GM12874 (cell line): ENCODE measurements at regions not wholly inside any gene's neighbourhood (a gene's known extent, or its start where the extent isn't known, plus 50 kb on each side); places are given as distances from the start of the nearest gene placed in this dataset.

Experiments
- TF ChIP-seq, protein P1 (sequence below): IDR thresholded peaks from 2 replicates; pipeline ENCODE4 v1.5.1; 2011; ENCODE audit warnings: low read depth, mild to moderate bottlenecking, control low read depth, low read length, moderate library complexity; ENCODE audit not compliant: insufficient read depth

DNA sequence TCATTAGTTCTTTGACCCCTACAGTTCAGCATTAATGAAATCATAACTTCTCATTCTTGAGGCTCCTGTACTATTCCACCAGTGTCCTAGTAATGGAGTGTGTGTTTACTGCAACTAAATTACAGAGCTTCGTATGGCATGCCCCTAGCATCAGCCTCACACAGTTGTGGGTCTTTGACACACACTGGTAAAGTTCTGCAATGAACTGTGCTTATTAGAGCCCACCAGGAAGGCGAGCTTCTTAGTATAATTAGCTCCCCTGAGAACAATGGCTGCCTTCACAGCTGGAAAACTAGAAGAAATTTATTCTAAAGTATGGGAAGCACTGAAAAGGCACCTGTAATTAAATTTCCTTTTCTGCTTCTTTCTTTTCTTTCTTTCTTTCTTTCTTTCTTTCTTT lies 251.1 kb upstream of the RGS18 start:
- TF ChIP-seq, protein P1, sequence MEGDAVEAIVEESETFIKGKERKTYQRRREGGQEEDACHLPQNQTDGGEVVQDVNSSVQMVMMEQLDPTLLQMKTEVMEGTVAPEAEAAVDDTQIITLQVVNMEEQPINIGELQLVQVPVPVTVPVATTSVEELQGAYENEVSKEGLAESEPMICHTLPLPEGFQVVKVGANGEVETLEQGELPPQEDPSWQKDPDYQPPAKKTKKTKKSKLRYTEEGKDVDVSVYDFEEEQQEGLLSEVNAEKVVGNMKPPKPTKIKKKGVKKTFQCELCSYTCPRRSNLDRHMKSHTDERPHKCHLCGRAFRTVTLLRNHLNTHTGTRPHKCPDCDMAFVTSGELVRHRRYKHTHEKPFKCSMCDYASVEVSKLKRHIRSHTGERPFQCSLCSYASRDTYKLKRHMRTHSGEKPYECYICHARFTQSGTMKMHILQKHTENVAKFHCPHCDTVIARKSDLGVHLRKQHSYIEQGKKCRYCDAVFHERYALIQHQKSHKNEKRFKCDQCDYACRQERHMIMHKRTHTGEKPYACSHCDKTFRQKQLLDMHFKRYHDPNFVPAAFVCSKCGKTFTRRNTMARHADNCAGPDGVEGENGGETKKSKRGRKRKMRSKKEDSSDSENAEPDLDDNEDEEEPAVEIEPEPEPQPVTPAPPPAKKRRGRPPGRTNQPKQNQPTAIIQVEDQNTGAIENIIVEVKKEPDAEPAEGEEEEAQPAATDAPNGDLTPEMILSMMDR = no peak

DNA sequence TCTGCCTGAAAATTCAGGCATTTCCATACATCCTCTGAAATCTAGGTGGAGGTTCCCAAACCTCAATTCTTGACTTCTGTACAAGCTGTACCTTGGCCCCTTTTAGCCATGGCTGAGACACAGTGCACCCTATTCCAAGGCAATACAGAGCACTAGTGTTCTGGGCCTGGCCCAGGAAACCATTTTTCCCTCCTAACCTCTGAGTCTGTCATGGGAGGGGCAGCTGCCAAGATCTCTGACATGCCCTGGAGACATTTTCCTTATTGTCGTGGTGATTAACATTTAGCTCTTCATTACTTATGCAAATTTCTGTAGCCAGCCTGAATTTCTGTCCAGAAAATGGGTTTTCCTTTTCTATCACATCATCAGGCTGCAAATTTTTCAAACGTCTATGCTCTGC lies 248.0 kb upstream of the RGS18 start:
- TF ChIP-seq, protein P1 = no peak

DNA sequence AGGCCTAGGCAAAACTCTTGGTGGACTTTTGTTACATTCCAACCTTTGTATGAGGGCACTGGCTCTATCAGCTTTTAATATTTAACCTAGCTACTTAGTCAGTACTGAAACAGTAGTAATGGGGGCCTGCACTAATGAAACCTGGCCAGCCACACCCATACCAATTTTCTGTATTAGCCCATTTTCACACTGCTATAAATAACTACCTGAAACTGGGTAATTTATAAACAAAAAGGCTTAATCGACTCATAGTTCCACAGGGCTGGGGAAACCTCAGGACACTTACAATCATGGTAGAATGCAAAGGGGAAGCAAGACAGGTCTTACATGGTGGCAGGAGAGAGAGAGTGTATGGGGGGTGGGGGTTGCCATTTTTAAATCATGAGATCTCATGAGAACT lies 245.7 kb upstream of the RGS18 start:
- TF ChIP-seq, protein P1 = no peak

DNA sequence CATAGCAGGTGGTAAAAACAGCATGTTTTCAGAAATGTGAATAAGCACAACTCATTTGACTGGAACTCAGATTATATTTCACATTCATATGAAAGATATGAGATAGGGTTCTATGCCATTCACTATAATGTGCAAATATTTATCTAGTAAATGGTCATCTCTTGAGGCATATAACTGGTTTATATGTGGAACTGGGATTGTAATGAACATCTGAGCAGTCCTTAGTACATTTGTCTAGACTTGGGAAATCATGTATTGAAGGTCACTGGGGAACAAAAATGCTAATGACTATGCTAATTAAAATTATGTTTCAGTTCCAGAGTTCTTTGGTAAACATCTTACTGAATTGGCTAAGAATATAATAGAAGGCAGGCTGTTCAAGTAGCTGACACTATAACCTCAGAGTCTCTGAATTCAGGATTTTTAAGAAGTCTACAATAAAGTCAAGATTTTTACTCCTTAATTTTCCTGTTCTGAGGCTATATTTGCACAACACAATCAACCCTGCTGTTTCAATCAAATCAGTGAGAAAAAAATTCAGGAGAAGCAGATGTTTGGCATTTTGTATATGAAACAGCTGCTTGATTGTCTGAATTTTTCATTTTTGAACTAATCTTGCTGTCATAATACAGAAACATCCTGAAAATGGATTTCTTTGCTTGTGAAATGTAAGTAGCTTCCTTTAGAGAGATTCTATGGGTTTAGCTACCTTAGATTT lies 244.8 kb upstream of the RGS18 start:
- TF ChIP-seq, protein P1 = no peak

DNA sequence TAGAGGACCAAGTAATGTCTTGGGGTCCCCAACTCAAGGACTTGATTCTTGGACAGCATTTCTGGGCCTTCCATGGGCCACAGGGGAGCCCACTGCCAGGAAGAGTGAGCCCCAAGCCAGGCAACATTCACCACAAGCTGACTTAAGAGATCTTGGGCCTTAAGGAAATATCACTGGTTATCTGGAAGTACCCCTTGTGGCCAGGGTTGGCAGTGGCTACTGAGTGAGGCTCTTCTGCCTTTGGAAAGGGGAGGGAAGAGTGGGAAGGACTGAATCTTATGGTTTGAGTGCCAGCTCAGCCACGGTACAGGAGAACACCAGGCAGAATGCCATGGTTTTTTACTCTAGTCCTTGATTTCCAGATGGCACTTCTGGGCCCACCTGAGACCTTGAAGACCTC lies 228.9 kb upstream of the RGS18 start:
- TF ChIP-seq, protein P1 = no peak

DNA sequence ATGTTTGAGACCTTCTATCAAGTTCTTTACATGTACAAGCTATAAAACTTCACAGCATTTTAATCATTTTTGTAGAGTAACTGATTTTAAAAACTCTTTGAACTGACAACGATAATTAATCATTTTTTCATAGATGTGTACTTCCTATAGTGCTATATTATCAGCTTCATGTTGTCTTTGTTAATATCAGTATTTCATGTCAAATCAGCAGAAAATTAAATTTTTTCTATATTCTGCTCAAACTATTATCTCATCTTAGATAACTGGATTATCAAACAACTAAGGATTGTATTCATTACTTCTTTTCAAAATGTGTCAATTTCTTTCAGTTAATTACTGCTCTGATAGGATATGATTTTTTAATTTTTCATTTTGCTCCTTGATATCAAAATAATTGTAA lies 214.6 kb upstream of the RGS18 start:
- TF ChIP-seq, protein P1 = no peak

DNA sequence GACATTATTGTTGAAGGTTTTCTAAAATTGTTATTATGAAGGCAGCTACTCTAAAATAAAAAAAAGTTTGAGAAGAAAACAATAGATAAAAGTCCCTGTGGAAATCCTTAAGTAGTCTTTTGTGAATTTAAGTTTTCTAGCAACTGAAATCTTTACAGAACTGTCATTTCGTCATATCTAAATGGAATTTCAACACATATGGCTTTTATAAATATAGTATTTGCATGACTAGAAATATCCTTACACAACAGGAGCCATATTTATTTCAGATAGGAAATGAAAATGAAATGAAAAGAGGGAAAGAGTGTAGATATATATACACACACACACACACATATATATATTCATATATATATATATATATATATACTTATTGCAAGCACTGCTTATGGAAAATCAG lies 204.7 kb upstream of the RGS18 start:
- TF ChIP-seq, protein P1 = no peak
